Ovary (tissue), 3 donors: ENCODE measurements at regions not wholly inside any gene's neighbourhood (a gene's known extent, or its start where the extent isn't known, plus 50 kb on each side); places are given as distances from the start of the nearest gene placed in this dataset.

Experiments
- CTCF ChIP-seq, 3 donors: fragments of 450-650 bp in 2 of 3; fragments of 200-600 bp in 1 of 3; IDR thresholded peaks; one replicate each; pipeline versions ENCODE4 v1.5.1 to v1.8.0; 2016 to 2022; ENCODE audit warnings: antibody characterized with exemption in 3 of 3, mild to moderate bottlenecking in 1 of 3
- POLR2A ChIP-seq: fragments of 450-650 bp; IDR thresholded peaks from one replicate; pipeline ENCODE4 v1.6.1; 2017; ENCODE audit warnings: antibody characterized with exemption, mild to moderate bottlenecking, moderate library complexity
- donor health status: DM: no; HTN: no; CAD: no.

- no peak for TF ChIP-seq CTCF (IDR thresholded peaks at IDR 0.05)
- TF ChIP-seq POLR2A, result no peak
Observed at GRCh38 chr5:179488975-179489374, 61.4 kb upstream of the RUFY1 start.
